Naive B cell (primary cell): ENCODE measurements at regions not wholly inside any gene's neighbourhood (a gene's known extent, or its start where the extent isn't known, plus 50 kb on each side); places are given as distances from the start of the nearest gene placed in this dataset.
"Not testable (repeated sequence)": the region's sequence is repeated elsewhere in the genome, so short reads cannot be mapped to it uniquely, and the experiment has no call there.

ENCODE experiments used
- ATAC-seq, 2 donors: fragments of 150-1000 bp; cut with Tn5 transposase; 2 replicates each; pipeline ENCODE4 v1.10.0; 2021; ENCODE audit warnings: low read depth in 2 of 2, mild to moderate bottlenecking in 2 of 2, moderate library complexity in 2 of 2
- DNase-seq: peaks from one replicate; pipeline ENCODE4 v3.0.0; 2022
- H3K27ac Mint-ChIP-seq, 6 donors: one replicate each; pipeline ENCODE4 v1.8.0; 2020 to 2022; ENCODE audit warnings: mild to moderate bottlenecking in 6 of 6, mixed read lengths in 6 of 6, moderate library complexity in 5 of 6, inconsistent platforms in 2 of 6
- H3K27me3 Mint-ChIP-seq, 3 donors: one replicate each; pipeline ENCODE4 v1.8.0; 2021 to 2022; ENCODE audit warnings: mixed read lengths in 3 of 3, mild to moderate bottlenecking in 1 of 3
- H3K36me3 Mint-ChIP-seq, 2 donors: one replicate each; pipeline ENCODE4 v1.8.0; 2020 to 2022; ENCODE audit warnings: mixed read lengths in 2 of 2, inconsistent platforms in 1 of 2, mild to moderate bottlenecking in 1 of 2
- H3K4me1 Mint-ChIP-seq, 3 donors: one replicate each; pipeline ENCODE4 v1.8.0; 2020 to 2022; ENCODE audit warnings: mixed read lengths in 3 of 3, inconsistent platforms in 1 of 3, mild to moderate bottlenecking in 1 of 3, moderate library complexity in 1 of 3
- H3K4me3 Mint-ChIP-seq, 8 donors: one replicate each; pipeline ENCODE4 v1.8.0; 2020 to 2022; ENCODE audit warnings: mild to moderate bottlenecking in 8 of 8, mixed read lengths in 8 of 8, moderate library complexity in 8 of 8, inconsistent platforms in 2 of 8
- H3K9me3 Mint-ChIP-seq, 7 donors: one replicate each; pipeline ENCODE4 v1.8.0; 2020 to 2022; ENCODE audit warnings: mixed read lengths in 7 of 7, mild to moderate bottlenecking in 5 of 7, inconsistent platforms in 2 of 7, moderate library complexity in 1 of 7

DNA sequence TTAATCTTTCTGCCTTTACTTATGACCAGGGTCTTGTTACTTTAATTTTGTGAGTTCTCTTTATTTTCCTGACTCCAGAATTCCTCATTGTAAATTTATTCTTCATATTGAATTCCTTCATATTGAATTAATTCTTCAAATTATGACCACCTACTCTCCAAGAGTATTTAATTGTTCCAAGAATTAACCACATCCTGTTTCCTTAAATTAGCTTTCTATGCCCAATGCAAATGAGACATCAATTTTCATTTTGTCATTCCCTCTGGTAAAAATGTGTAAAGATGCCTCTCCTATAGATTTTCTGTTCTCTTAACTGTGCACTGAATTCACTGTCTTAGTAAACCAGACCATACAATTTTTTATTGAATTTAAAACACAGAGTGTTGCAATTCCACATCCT lies 211.2 kb upstream of the GRIA4 start:
- peak overlapping the region in 1 of 6 donors; percentile 19 for H3K27ac Mint-ChIP-seq
- DNase-seq (no peak), ATAC-seq (no peak)
- H3K36me3 Mint-ChIP-seq = no peaks in the 10 kb centered on the region
- no peak overlapping the region for H3K4me3 Mint-ChIP-seq
- H3K27me3 Mint-ChIP-seq = no peaks in the 10 kb centered on the region
- peaks cover 0 to 4% (median 0%) of the 10 kb centered on the region in 7 donors for H3K9me3 Mint-ChIP-seq
- H3K4me1 Mint-ChIP-seq = no peaks in the 10 kb centered on the region

DNA sequence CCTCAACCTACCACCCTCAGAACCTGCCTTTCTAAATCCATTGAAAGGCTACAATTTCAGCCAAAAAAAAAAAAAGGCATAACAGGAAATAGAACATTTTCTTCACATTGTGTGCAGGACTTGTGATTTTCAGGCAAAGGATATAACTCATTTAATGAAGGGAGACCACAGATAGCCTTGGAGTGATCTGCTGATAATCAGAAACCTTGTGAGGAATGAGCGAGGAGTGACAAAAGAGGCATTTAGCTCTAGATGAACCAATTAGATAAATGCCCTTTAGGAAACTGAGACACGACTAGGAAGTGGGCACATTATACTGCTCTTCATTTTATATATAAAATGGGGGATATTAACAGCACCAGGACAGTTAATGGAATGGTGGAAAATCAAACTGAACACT lies 216.5 kb upstream of the GRIA4 start:
- ATAC-seq = no peak
- H3K9me3 Mint-ChIP-seq = no peaks in the 10 kb centered on the region
- H3K36me3 Mint-ChIP-seq = no peaks in the 10 kb centered on the region
- no peaks in the 10 kb centered on the region for H3K4me1 Mint-ChIP-seq
- no peak overlapping the region for H3K27ac Mint-ChIP-seq
- DNase-seq = no peak
- H3K4me3 Mint-ChIP-seq = no peak overlapping the region
- H3K27me3 Mint-ChIP-seq = no peaks in the 10 kb centered on the region

DNA sequence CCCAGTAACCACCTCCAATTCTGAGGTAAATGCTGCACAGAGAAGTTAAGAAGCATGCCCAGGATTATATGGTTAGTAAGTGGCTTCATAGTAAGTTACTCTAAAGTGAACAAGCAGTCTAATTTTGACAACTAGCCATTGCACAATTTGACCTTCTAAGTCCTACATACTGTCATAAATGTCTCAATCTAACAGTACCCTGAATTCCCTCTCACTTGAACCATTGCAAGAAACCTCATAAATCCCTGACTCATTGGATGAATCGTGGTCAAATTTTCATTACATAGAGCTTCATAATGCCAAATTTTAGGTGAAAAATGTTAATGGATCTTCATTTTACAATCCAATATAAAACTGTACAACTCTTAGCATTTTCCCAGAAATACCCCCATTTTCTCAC lies 217.3 kb upstream of the GRIA4 start:
- ATAC-seq (no peak), DNase-seq (no peak)
- Mint-ChIP-seq H3K4me1 (no peaks in the 10 kb centered on the region), H3K4me3 (no peak overlapping the region), H3K27ac (no peak overlapping the region), H3K27me3 (no peaks in the 10 kb centered on the region), H3K9me3 (no peaks in the 10 kb centered on the region), H3K36me3 (no peaks in the 10 kb centered on the region)

DNA sequence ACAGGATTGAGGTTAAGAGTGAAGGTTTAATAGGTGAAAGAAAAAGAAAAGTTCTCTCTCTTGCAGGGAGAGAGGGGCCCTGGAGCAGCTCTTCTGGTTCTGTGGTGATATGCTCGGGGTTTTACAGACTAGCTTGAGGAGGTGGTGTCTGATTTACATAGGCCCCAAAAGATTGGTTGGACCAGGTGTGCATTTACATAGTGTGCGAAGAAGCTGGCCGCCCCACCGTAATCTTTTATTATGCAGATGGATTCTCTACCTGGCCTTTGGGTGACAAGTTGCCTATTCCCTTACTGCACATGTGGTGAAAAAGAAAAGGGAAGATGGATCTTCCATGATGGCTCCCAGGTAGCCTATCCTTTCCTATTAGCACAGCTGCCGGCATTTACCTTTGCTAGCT lies 219.9 kb upstream of the GRIA4 start:
- no peak for DNase-seq
- Mint-ChIP-seq H3K36me3 (no peaks in the 10 kb centered on the region), H3K4me1 (no peaks in the 10 kb centered on the region), H3K4me3 (no peak overlapping the region), H3K27me3 (no peaks in the 10 kb centered on the region), H3K9me3 (no peaks in the 10 kb centered on the region), H3K27ac (peak overlapping the region in 1 of 6 donors; percentile 75)
- ATAC-seq = no peak

DNA sequence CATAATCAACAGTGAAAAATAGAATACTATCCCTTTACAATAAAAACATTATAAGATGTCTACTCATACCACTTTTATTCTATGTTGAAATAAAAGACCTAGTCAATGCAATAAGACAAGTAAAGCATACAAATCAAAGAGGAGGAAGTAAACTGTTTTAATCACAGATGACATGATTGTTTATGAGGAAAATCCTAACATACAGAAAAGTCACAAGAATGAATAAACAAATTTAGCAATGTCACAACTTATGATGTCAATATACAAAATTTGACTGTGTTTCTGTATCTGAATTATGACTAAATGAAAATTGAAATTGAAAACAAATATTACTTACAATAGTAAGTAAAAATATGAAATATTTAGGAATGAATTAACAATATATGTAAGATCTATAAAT lies 221.9 kb upstream of the GRIA4 start:
- H3K36me3 Mint-ChIP-seq = no peaks in the 10 kb centered on the region
- H3K9me3 Mint-ChIP-seq = no peaks in the 10 kb centered on the region
- no peak overlapping the region for H3K4me3 Mint-ChIP-seq
- no peak for ATAC-seq
- DNase-seq = no peak
- H3K27ac Mint-ChIP-seq = no peak overlapping the region
- no peaks in the 10 kb centered on the region for H3K27me3 Mint-ChIP-seq
- no peaks in the 10 kb centered on the region for H3K4me1 Mint-ChIP-seq

DNA sequence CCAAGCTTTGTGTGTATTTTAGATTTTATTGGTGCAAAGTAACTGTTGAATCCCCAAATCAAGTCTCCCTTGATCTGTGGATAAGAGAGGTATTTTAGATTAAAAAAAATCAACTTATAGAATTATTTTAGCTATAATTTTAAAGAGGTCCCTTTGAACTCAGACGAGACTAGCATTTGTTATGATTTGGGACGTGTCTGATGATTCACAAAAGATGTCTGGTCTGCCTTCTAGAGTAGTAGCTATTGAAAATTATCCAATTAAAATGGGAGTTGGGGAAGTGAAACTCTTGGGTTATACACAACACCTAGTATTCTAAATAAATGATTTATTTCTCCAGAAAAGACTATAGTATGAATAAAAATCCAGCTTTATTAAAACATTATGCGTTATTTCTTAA lies 227.9 kb upstream of the GRIA4 start:
- DNase-seq (no peak), ATAC-seq (no peak)
- H3K36me3 Mint-ChIP-seq = no peaks in the 10 kb centered on the region
- no peak overlapping the region for H3K4me3 Mint-ChIP-seq
- no peaks in the 10 kb centered on the region for H3K9me3 Mint-ChIP-seq
- H3K27ac Mint-ChIP-seq = no peak overlapping the region
- H3K27me3 Mint-ChIP-seq = no peaks in the 10 kb centered on the region
- H3K4me1 Mint-ChIP-seq = no peaks in the 10 kb centered on the region

DNA sequence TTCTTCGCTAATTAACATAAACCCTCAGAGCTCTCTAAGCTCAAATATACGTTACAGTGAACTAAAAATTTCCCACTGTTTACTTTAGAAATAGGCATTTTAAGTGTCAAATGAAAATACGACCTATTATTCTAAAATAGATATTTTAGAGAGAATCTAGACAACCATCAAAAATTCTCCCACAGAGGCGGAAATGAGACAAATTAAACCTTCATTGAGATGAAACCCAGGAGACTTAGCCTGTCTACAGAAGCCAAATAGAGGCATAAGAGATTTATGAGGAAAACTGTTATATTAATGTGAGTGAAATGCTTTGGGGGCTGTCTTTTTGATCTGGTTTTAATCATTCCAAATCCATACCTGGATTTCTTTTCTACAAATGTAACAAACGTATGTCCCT lies 232.0 kb upstream of the GRIA4 start:
- no peak for ATAC-seq
- H3K4me3 Mint-ChIP-seq = no peak overlapping the region
- no peak overlapping the region for H3K27ac Mint-ChIP-seq
- no peaks in the 10 kb centered on the region for H3K27me3 Mint-ChIP-seq
- H3K9me3 Mint-ChIP-seq = peaks cover 3 to 18% (median 8%) of the 10 kb centered on the region in 7 donors
- no peaks in the 10 kb centered on the region for H3K36me3 Mint-ChIP-seq
- no peaks in the 10 kb centered on the region for H3K4me1 Mint-ChIP-seq
- no peak for DNase-seq

DNA sequence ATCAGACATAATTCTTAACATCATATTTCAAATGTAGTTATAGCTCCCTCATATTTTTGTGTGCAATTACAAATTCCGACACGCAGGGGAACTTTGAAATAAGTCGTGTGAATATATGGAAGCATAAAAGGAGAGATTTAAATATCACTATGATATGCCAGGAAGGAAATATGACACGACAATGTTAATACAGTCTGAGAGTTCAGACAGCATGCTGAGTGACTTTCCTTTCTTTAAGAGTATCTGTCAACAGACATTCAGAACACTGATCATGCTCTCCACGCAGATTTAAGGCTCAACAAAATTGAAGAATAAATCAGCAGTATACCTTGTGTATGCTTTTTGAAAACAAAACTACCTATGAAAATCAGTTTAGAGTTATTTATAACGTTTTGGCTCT lies 232.6 kb upstream of the CARD18 start:
- no peaks in the 10 kb centered on the region for H3K4me1 Mint-ChIP-seq
- DNase-seq (no peak), ATAC-seq (no peak)
- no peaks in the 10 kb centered on the region for H3K27me3 Mint-ChIP-seq
- peaks cover 3 to 18% (median 8%) of the 10 kb centered on the region in 7 donors for H3K9me3 Mint-ChIP-seq
- no peak overlapping the region for H3K4me3 Mint-ChIP-seq
- no peak overlapping the region for H3K27ac Mint-ChIP-seq
- H3K36me3 Mint-ChIP-seq = no peaks in the 10 kb centered on the region

DNA sequence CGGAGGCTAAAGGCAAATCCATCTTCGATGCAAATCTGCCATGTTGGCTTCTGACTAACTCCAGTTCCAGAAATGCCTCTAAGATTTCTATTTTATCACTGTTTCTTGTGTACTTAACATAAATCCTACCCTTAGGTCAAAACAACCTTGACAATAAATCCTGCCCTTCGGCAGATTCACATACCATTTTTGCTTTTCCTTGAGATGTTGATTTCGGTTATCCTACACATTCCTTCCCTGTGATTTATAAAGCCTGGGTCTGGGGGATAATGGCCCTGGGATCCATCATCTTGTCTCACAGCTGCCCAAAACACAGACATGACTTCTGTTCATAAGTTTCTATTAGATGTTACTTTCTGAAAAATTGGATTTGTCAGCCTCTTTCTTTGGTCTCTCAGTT lies 231.7 kb upstream of the CARD18 start:
- DNase-seq = no peak
- Mint-ChIP-seq H3K27ac (no peak overlapping the region), H3K27me3 (no peaks in the 10 kb centered on the region), H3K4me1 (no peaks in the 10 kb centered on the region), H3K9me3 (peaks cover 3 to 15% (median 7%) of the 10 kb centered on the region in 7 donors), H3K36me3 (no peaks in the 10 kb centered on the region), H3K4me3 (no peak overlapping the region)
- no peak for ATAC-seq

DNA sequence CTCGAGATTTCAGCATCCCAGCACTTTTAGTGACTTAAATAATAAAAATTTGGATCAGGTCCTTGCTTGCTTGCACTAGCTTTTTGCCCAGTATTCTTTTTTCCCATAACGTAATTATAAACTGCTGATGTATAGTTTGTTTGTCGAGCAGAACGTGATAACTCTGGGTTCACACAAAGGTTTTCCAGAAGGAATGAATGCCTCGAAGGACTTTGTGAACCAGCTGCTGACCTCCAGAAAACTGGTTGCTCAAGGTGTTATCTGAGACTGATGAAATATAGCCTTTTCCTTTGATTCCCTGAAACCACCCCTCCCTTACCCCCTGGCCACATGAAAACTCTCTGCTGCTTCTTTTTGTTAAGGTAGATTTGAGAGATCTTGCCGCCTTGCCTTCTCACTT lies 229.1 kb upstream of the CARD18 start:
- ATAC-seq = no peak
- Mint-ChIP-seq H3K27me3 (no peaks in the 10 kb centered on the region), H3K27ac (peak overlapping the region in 1 of 6 donors; percentile 28), H3K9me3 (no peaks in the 10 kb centered on the region), H3K4me1 (no peaks in the 10 kb centered on the region), H3K4me3 (no peak overlapping the region), H3K36me3 (no peaks in the 10 kb centered on the region)
- no peak for DNase-seq

DNA sequence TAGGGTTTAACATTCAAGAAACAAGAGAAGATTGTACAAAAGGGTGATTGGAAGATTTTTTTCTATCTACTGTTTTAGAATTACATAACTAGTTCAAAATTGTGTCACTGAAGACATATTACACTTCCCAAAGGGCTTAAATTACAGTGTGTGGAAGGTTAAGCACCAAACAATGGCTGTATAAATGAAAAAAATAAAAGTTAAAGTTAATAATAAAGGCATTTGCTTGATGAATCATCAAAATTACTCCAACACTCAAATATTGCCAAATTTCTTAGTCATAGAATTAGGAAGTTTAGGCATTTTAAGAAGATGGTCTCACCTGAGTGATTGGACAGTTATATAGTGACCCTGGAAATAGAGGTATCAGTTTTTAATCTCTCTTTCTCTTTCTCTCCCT lies 227.6 kb upstream of the CARD18 start:
- DNase-seq = no peak
- Mint-ChIP-seq H3K27me3 (no peaks in the 10 kb centered on the region), H3K9me3 (no peaks in the 10 kb centered on the region)

DNA sequence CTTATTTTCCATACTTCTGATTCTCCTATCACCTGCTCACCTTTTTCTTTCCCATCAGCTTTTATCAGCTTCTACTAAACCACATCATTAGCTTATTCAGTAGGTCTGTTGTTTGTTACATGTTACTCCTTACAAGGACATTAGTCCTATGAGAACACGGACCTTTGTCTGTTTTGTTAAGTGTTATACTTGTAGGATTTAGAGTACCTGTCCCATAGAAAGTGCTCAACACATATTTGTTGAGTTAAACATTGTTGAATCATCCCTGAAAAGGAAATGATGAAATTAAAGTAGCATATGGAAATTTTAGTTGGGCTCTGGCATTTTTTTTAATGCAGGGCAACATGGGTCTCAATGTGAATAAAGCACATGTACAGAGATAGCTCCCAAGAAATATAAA lies 222.1 kb upstream of the CARD18 start:
- Mint-ChIP-seq H3K27me3 (peaks cover 0 to 3% (median 0%) of the 10 kb centered on the region in 3 donors), H3K4me1 (no peaks in the 10 kb centered on the region), H3K36me3 (no peaks in the 10 kb centered on the region), H3K27ac (no peak overlapping the region), H3K4me3 (no peak overlapping the region), H3K9me3 (no peaks in the 10 kb centered on the region)
- ATAC-seq (no peak), DNase-seq (no peak)

More for the DNA sequence above, 227.6 kb upstream of the CARD18 start:
- no peaks in the 10 kb centered on the region for H3K4me1 Mint-ChIP-seq
- H3K4me3 Mint-ChIP-seq = no peak overlapping the region
- H3K27ac Mint-ChIP-seq = no peak overlapping the region
- ATAC-seq = no peak
- H3K36me3 Mint-ChIP-seq = no peaks in the 10 kb centered on the region

DNA sequence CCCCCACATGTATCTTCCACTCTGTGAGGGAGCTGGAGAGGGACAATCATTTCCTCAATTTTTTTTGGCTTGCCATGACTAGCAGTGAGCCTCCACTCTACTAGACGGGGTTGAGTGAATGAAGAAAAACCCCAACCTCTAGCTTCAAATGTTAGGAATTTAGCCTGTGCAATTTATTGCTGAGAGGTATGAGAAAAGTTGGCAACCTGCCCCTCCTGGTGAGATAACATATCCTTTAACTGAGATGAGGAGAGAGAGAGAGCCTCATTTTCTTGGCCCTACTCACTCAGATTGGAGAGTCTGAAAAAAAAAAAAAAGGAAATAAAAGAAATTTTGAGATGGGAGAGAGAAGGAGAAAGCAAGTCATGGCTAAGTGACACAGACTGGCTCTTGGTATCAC lies 218.2 kb upstream of the CARD18 start:
- H3K4me1 Mint-ChIP-seq = no peaks in the 10 kb centered on the region
- H3K4me3 Mint-ChIP-seq = no peak overlapping the region
- H3K9me3 Mint-ChIP-seq = no peaks in the 10 kb centered on the region
- DNase-seq (no peak), ATAC-seq (no peak)
- H3K27me3 Mint-ChIP-seq = peaks cover 0 to 3% (median 0%) of the 10 kb centered on the region in 3 donors
- H3K36me3 Mint-ChIP-seq = no peaks in the 10 kb centered on the region
- H3K27ac Mint-ChIP-seq = no peak overlapping the region

DNA sequence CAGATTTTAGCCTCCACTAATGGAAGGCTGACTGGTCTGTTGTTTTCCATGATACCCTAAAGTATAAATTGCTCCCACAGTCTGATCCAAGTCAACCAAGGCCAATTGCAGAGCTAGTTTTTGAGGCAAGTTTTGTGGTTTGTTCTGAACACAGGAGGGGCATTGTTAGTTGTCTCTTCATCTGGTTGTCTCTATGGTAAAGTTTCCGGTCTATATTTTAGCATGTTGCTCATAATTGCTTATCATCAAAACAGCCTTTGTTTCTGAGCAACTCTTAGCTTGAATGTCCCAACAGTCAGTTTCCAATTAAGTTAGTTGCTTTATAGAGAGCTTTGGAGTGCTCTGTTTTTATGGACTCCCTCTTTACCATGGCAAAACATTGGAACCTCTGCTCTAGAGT lies 217.6 kb upstream of the CARD18 start:
- H3K27ac Mint-ChIP-seq = no peak overlapping the region
- ATAC-seq = no peak
- no peaks in the 10 kb centered on the region for H3K9me3 Mint-ChIP-seq
- DNase-seq = no peak
- no peaks in the 10 kb centered on the region for H3K4me1 Mint-ChIP-seq
- H3K27me3 Mint-ChIP-seq = peaks cover 0 to 3% (median 0%) of the 10 kb centered on the region in 3 donors
- no peak overlapping the region for H3K4me3 Mint-ChIP-seq
- H3K36me3 Mint-ChIP-seq = no peaks in the 10 kb centered on the region

DNA sequence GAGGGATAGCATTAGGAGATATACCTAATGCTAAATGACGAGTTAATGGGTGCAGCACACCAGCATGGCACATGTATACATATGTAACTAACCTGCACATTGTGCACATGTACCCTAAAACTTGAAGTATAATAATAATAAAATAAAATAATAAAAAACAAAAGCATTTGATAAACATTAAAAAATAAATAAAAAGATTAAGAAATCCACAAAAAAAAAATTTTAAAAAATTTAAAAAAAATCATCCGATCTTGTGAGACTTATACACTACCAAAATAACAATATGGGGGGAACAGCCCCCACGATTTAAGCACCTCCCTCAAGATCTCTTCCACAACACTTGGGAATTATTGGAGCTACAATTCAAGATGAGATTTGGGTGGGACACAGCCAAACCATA lies 210.3 kb upstream of the CARD18 start:
- not testable (repeated sequence) for H3K27ac Mint-ChIP-seq, H3K27me3 Mint-ChIP-seq, H3K36me3 Mint-ChIP-seq, ATAC-seq, H3K4me3 Mint-ChIP-seq, DNase-seq, H3K4me1 Mint-ChIP-seq
- H3K9me3 Mint-ChIP-seq = peaks cover 0 to 22% (median 11%) of the 10 kb centered on the region in 7 donors
